ENCODE measurements at regions not wholly inside any gene's neighbourhood (a gene's known extent, or its start where the extent isn't known, plus 50 kb on each side); places are given as distances from the start of the nearest gene placed in this dataset.

DNA sequence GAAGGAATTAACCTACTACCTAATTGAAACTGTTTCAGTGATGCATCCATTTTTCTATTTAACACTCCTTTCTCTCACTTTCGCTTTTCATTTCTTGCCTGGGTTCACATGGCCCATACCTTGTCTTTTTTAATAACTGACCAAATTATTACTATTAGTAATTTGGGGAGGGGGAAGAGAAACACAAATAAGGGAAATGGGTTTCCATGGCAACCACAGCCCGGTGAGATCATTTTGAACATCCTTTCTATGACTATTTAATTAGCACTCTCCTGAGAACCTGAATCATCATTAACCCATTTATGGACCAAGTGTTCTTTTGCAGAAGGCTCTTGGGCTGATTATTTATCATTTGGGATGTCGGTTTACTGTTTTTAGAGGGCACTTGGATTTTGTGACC lies 628.2 kb upstream of the SALL1 start:
- Histone ChIP-seq H3K36me3 (ENCODE audit: control insufficient read depth in 2 of 3, insufficient read depth in 3 of 3, low read length in 3 of 3) (no peaks in the 10 kb centered on the region), H3K27me3 (ENCODE audit: control insufficient read depth, insufficient read depth, low read length) (no peaks in the 10 kb centered on the region), H3K4me1 (ENCODE audit: control insufficient read depth in 2 of 3, insufficient read depth in 2 of 3, low read depth in 1 of 3, low read length in 3 of 3) (no peaks in the 10 kb centered on the region), H3K4me3 (ENCODE audit: low read length in 3 of 3) (no peak overlapping the region), H3K9me3 (ENCODE audit: control insufficient read depth in 2 of 3, insufficient read depth in 1 of 3, low read length in 3 of 3) (no peaks in the 10 kb centered on the region), H3K9ac (ENCODE audit: low read length in 3 of 3) (no peak overlapping the region), H3K27ac (ENCODE audit: low read depth in 2 of 2, low read length in 2 of 2) (no peak overlapping the region)
- TF ChIP-seq, protein P1, sequence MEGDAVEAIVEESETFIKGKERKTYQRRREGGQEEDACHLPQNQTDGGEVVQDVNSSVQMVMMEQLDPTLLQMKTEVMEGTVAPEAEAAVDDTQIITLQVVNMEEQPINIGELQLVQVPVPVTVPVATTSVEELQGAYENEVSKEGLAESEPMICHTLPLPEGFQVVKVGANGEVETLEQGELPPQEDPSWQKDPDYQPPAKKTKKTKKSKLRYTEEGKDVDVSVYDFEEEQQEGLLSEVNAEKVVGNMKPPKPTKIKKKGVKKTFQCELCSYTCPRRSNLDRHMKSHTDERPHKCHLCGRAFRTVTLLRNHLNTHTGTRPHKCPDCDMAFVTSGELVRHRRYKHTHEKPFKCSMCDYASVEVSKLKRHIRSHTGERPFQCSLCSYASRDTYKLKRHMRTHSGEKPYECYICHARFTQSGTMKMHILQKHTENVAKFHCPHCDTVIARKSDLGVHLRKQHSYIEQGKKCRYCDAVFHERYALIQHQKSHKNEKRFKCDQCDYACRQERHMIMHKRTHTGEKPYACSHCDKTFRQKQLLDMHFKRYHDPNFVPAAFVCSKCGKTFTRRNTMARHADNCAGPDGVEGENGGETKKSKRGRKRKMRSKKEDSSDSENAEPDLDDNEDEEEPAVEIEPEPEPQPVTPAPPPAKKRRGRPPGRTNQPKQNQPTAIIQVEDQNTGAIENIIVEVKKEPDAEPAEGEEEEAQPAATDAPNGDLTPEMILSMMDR (IDR thresholded peaks at IDR 0.05; ENCODE audit: borderline replicate concordance, extremely low read depth, insufficient read depth), result no peak
- FAIRE-seq (no peak), DNase-seq (no peak)
- intact Hi-C loops (cut with DNase I), result no loop called here

DNA sequence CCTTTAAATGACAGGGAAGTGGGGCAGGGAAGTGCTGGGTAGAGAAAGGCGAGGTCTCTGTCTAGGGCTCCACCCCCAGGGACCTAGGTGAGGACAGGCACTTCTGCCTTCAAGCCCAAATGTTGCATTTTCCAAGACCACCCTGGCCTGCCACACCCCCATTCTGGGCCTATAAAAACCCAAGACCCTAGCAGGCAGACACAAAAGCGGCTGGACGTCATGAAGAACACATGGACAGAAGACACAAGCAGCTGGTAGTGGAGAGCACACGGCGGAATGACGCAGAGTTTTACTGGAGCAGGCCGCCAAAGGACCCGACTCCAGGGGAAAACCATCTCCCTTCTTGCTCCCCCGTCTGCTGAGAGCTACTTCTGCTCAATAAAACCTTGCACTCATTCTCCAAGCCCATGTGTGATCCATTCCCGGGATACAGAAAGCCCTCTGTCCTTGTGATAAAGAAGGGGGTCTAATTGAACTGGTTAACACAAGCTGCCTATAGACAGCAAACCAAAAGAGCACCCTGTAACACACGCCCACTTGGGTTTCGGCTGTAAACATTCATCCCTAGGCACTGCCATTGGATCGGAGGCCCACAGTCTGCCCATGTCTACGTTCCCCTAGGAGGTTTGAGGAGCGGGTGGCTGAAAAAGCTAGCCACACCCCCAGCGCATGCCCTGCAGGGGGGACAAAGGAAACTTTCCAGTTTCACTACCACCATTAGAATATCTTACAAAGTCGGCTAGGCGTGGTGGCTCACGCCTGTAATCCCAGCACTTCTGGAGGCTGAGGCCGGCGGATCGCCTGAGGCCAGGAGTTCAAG lies 622.2 kb upstream of the SALL1 start:
- no peaks in the 10 kb centered on the region for H3K27me3 ChIP-seq (ENCODE audit: control insufficient read depth, insufficient read depth, low read length)
- H3K27ac ChIP-seq (ENCODE audit: low read depth in 2 of 2, low read length in 2 of 2), result no peak overlapping the region
- TF ChIP-seq, protein P1 (IDR thresholded peaks at IDR 0.05; ENCODE audit: borderline replicate concordance, extremely low read depth, insufficient read depth), result no peak
- H3K4me1 ChIP-seq (ENCODE audit: control insufficient read depth in 2 of 3, insufficient read depth in 2 of 3, low read depth in 1 of 3, low read length in 3 of 3), result no peaks in the 10 kb centered on the region
- no peaks in the 10 kb centered on the region for H3K36me3 ChIP-seq (ENCODE audit: control insufficient read depth in 2 of 3, insufficient read depth in 3 of 3, low read length in 3 of 3)
- DNase-seq, result no peak
- FAIRE-seq, result no peak
- H3K4me3 ChIP-seq (ENCODE audit: low read length in 3 of 3), result no peak overlapping the region
- intact Hi-C loops (cut with DNase I), result no loop called here
- no peak overlapping the region for H3K9ac ChIP-seq (ENCODE audit: low read length in 3 of 3)
- H3K9me3 ChIP-seq (ENCODE audit: control insufficient read depth in 2 of 3, insufficient read depth in 1 of 3, low read length in 3 of 3), result no peaks in the 10 kb centered on the region

DNA sequence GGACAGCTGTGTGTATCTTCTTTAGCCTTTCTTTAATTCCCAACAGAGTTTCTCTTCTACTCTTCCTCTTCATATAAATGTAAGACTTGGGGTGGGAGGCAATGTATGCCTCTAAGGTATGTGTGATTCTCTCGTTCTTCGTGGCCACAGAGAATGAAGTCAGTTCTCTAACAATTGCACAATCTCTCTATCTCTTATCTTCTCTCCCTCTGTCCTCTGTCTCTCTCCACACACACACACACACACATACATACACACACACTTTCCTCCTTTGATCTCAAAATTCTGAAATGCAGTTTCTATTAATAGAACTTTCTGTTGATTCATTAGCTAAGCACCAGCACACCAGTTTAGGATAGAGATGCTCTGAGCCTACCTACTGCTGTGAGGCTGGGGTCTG lies 615.7 kb upstream of the SALL1 start:
- H3K9me3 ChIP-seq (ENCODE audit: control insufficient read depth in 2 of 3, insufficient read depth in 1 of 3, low read length in 3 of 3), result no peaks in the 10 kb centered on the region
- no peaks in the 10 kb centered on the region for H3K36me3 ChIP-seq (ENCODE audit: control insufficient read depth in 2 of 3, insufficient read depth in 3 of 3, low read length in 3 of 3)
- no peak overlapping the region for H3K27ac ChIP-seq (ENCODE audit: low read depth in 2 of 2, low read length in 2 of 2)
- H3K9ac ChIP-seq (ENCODE audit: low read length in 3 of 3), result no peak overlapping the region
- no peaks in the 10 kb centered on the region for H3K27me3 ChIP-seq (ENCODE audit: control insufficient read depth, insufficient read depth, low read length)
- intact Hi-C loops (cut with DNase I), result no loop called here
- FAIRE-seq, result no peak
- no peak overlapping the region for H3K4me3 ChIP-seq (ENCODE audit: low read length in 3 of 3)
- no peaks in the 10 kb centered on the region for H3K4me1 ChIP-seq (ENCODE audit: control insufficient read depth in 2 of 3, insufficient read depth in 2 of 3, low read depth in 1 of 3, low read length in 3 of 3)
- no peak for DNase-seq
- TF ChIP-seq, protein P1 (IDR thresholded peaks at IDR 0.05; ENCODE audit: borderline replicate concordance, extremely low read depth, insufficient read depth), result no peak
